Tibial artery (tissue), 4 donors: ENCODE measurements at regions not wholly inside any gene's neighbourhood (a gene's known extent, or its start where the extent isn't known, plus 50 kb on each side); places are given as distances from the start of the nearest gene placed in this dataset.

ENCODE experiments used
- DNase-seq, 2 donors: peaks; one replicate each; pipeline ENCODE4 v3.0.0-alpha.2; 2019
- H3K27ac ChIP-seq, 2 donors: fragments of 200-600 bp; sonication (generic) in 1 of 2; 1 replicate in 1 of 2; 2 replicates in 1 of 2; pipeline ENCODE4 v1.5.1; 2018 to 2019; ENCODE audit warnings: mild to moderate bottlenecking in 1 of 2
- H3K27me3 ChIP-seq, 2 donors: fragments of 200-600 bp; sonication (generic) in 1 of 2; one replicate each; pipeline versions ENCODE4 v1.5.1 to v1.6.0; 2016 to 2019
- H3K36me3 ChIP-seq, 3 donors: fragments of 200-600 bp; sonication (generic) in 2 of 3; one replicate each; pipeline ENCODE4 v1.5.1; 2016 to 2019; ENCODE audit warnings: mild to moderate bottlenecking in 2 of 3
- H3K4me1 ChIP-seq, 4 donors: fragments of 200-600 bp; sonication (generic) in 2 of 4; 1 replicate in 3 of 4; 2 replicates in 1 of 4; pipeline ENCODE4 v1.5.1; 2016 to 2019
- H3K4me3 ChIP-seq, 2 donors: fragments of 200-600 bp; sonication (generic) in 1 of 2; 1 replicate in 1 of 2; 2 replicates in 1 of 2; pipeline ENCODE4 v1.5.1; 2018 to 2019; ENCODE audit warnings: mild to moderate bottlenecking in 2 of 2
- H3K9me3 ChIP-seq, 3 donors: fragments of 200-600 bp; sonication (generic) in 1 of 3; one replicate each; pipeline ENCODE4 v1.5.1; 2016 to 2019
- CTCF ChIP-seq, 2 experiments: fragments of 200-600 bp in 1 of 2; fragments of 450-650 bp in 1 of 2; IDR thresholded peaks; one replicate each; pipeline ENCODE4 v1.5.1; 2017 to 2019; ENCODE audit warnings: antibody characterized with exemption in 2 of 2, mild to moderate bottlenecking in 1 of 2, moderate library complexity in 1 of 2
- intact Hi-C: fragments of 100-400 bp; cut with DNase I; formaldehyde crosslinking; loops from one replicate; pipeline ENCODE4 v1.15.0; 2023; ENCODE audit warnings: low total_unique reads

GRCh38 chr12:97148941-97149559 lies 242.0 kb downstream of the NEDD1 start:
- Histone ChIP-seq H3K27me3 (no peaks in the 10 kb centered on the region), H3K36me3 (no peaks in the 10 kb centered on the region), H3K9me3 (no peaks in the 10 kb centered on the region), H3K4me3 (no peak overlapping the region), H3K27ac (no peak overlapping the region), H3K4me1 (no peaks in the 10 kb centered on the region)
- DNase-seq, result no peak
- intact Hi-C loops, result no loop called here
- TF ChIP-seq CTCF (IDR thresholded peaks at IDR 0.05), result peak in 1 of 2 experiments; percentile 16

- DNase-seq, result no peak
- Histone ChIP-seq H3K27me3 (no peaks in the 10 kb centered on the region), H3K36me3 (no peaks in the 10 kb centered on the region), H3K9me3 (no peaks in the 10 kb centered on the region), H3K27ac (no peak overlapping the region), H3K4me3 (no peak overlapping the region), H3K4me1 (no peaks in the 10 kb centered on the region)
- no peak for TF ChIP-seq CTCF (IDR thresholded peaks at IDR 0.05)
- intact Hi-C loops, result no loop called here
These were observed 244.4 kb downstream of the NEDD1 start for GRCh38 chr12:97151481-97151880.

- no peak overlapping the region for H3K4me3 ChIP-seq
- no peak overlapping the region for H3K27ac ChIP-seq
- no peaks in the 10 kb centered on the region for H3K4me1 ChIP-seq
- no peaks in the 10 kb centered on the region for H3K36me3 ChIP-seq
- H3K27me3 ChIP-seq, result no peaks in the 10 kb centered on the region
- no peak for TF ChIP-seq CTCF (IDR thresholded peaks at IDR 0.05)
- intact Hi-C loops, result no loop called here
- no peaks in the 10 kb centered on the region for H3K9me3 ChIP-seq
- no peak for DNase-seq
These were observed 252.3 kb downstream of the NEDD1 start for GRCh38 chr12:97159377-97159776.

- Histone ChIP-seq H3K36me3 (no peaks in the 10 kb centered on the region), H3K9me3 (no peaks in the 10 kb centered on the region), H3K4me3 (no peak overlapping the region), H3K27me3 (no peaks in the 10 kb centered on the region), H3K27ac (no peak overlapping the region), H3K4me1 (no peaks in the 10 kb centered on the region)
- DNase-seq, result no peak
- no peak for TF ChIP-seq CTCF (IDR thresholded peaks at IDR 0.05)
- intact Hi-C loops, result no loop called here
These were observed 253.2 kb downstream of the NEDD1 start for GRCh38 chr12:97160277-97160676.

GRCh38 chr12:97162173-97162572 lies 255.1 kb downstream of the NEDD1 start:
- Histone ChIP-seq H3K27ac (no peak overlapping the region), H3K36me3 (no peaks in the 10 kb centered on the region), H3K27me3 (no peaks in the 10 kb centered on the region), H3K9me3 (no peaks in the 10 kb centered on the region), H3K4me1 (no peaks in the 10 kb centered on the region), H3K4me3 (no peak overlapping the region)
- no peak for DNase-seq
- intact Hi-C loops, result no loop called here
- no peak for TF ChIP-seq CTCF (IDR thresholded peaks at IDR 0.05)

GRCh38 chr12:97164936-97165335 lies 257.9 kb downstream of the NEDD1 start:
- no peak for TF ChIP-seq CTCF (IDR thresholded peaks at IDR 0.05)
- DNase-seq, result no peak
- Histone ChIP-seq H3K27me3 (no peaks in the 10 kb centered on the region), H3K4me3 (no peak overlapping the region), H3K4me1 (no peaks in the 10 kb centered on the region), H3K36me3 (no peaks in the 10 kb centered on the region), H3K27ac (no peak overlapping the region), H3K9me3 (no peaks in the 10 kb centered on the region)
- intact Hi-C loops, result no loop called here
